ENCODE measurements at regions not wholly inside any gene's neighbourhood (a gene's known extent, or its start where the extent isn't known, plus 50 kb on each side); places are given as distances from the start of the nearest gene placed in this dataset.

GRCh38 chr6:97914912-97915311 is 631.9 kb upstream of the MMS22L start:
- POLR2A ChIA-PET: no interaction called here
- Mint-ChIP-seq H3K27ac (no peak overlapping the region), H3K4me3 (no peak overlapping the region), H3K9me3 (ENCODE audit: insufficient read depth) (no peaks in the 10 kb centered on the region), H3K36me3 (ENCODE audit: low read depth) (no peaks in the 10 kb centered on the region), H3K4me1 (ENCODE audit: low read depth) (no peaks in the 10 kb centered on the region), H3K27me3 (ENCODE audit: low read depth) (no peaks in the 10 kb centered on the region)
- CTCF ChIA-PET: no interaction called here
- no peak for ATAC-seq
- DNase-seq: no peak

GRCh38 chr6:97915537-97915936 is 632.5 kb upstream of the MMS22L start:
- Mint-ChIP-seq H3K27ac (no peak overlapping the region), H3K36me3 (ENCODE audit: low read depth) (no peaks in the 10 kb centered on the region), H3K4me1 (ENCODE audit: low read depth) (no peaks in the 10 kb centered on the region), H3K9me3 (ENCODE audit: insufficient read depth) (no peaks in the 10 kb centered on the region), H3K4me3 (no peak overlapping the region), H3K27me3 (ENCODE audit: low read depth) (no peaks in the 10 kb centered on the region)
- ATAC-seq (no peak), DNase-seq (no peak)
- POLR2A ChIA-PET: no interaction called here
- CTCF ChIA-PET: no interaction called here

GRCh38 chr6:97917369-97917768 is 634.4 kb upstream of the MMS22L start:
- CTCF ChIA-PET: no interaction called here
- H3K27ac Mint-ChIP-seq: no peak overlapping the region

GRCh38 chr6:97919046-97919445 is 636.0 kb upstream of the MMS22L start:
- DNase-seq (no peak), ATAC-seq (no peak)
- Mint-ChIP-seq H3K36me3 (ENCODE audit: low read depth) (no peaks in the 10 kb centered on the region), H3K4me3 (no peak overlapping the region), H3K27me3 (ENCODE audit: low read depth) (no peaks in the 10 kb centered on the region), H3K27ac (no peak overlapping the region), H3K4me1 (ENCODE audit: low read depth) (no peaks in the 10 kb centered on the region), H3K9me3 (ENCODE audit: insufficient read depth) (no peaks in the 10 kb centered on the region)
- ChIA-PET CTCF (no interaction called here), POLR2A (no interaction called here)

More at GRCh38 chr6:97917369-97917768, 634.4 kb upstream of the MMS22L start:
- ATAC-seq (no peak), DNase-seq (no peak)
- H3K36me3 Mint-ChIP-seq (ENCODE audit: low read depth): no peaks in the 10 kb centered on the region
- no peaks in the 10 kb centered on the region for H3K4me1 Mint-ChIP-seq (ENCODE audit: low read depth)
- no peak overlapping the region for H3K4me3 Mint-ChIP-seq
- no peaks in the 10 kb centered on the region for H3K27me3 Mint-ChIP-seq (ENCODE audit: low read depth)
- no peaks in the 10 kb centered on the region for H3K9me3 Mint-ChIP-seq (ENCODE audit: insufficient read depth)
- POLR2A ChIA-PET: no interaction called here

GRCh38 chr6:97919631-97920030 is 636.6 kb upstream of the MMS22L start:
- ATAC-seq (no peak), DNase-seq (no peak)
- Mint-ChIP-seq H3K4me3 (no peak overlapping the region), H3K4me1 (ENCODE audit: low read depth) (no peaks in the 10 kb centered on the region), H3K27me3 (ENCODE audit: low read depth) (no peaks in the 10 kb centered on the region), H3K36me3 (ENCODE audit: low read depth) (no peaks in the 10 kb centered on the region), H3K27ac (no peak overlapping the region), H3K9me3 (ENCODE audit: insufficient read depth) (no peaks in the 10 kb centered on the region)
- ChIA-PET POLR2A (no interaction called here), CTCF (no interaction called here)

- Mint-ChIP-seq H3K4me1 (ENCODE audit: low read depth) (no peaks in the 10 kb centered on the region), H3K36me3 (ENCODE audit: low read depth) (no peaks in the 10 kb centered on the region), H3K27ac (no peak overlapping the region), H3K27me3 (ENCODE audit: low read depth) (no peaks in the 10 kb centered on the region), H3K9me3 (ENCODE audit: insufficient read depth) (no peaks in the 10 kb centered on the region), H3K4me3 (no peak overlapping the region)
- ChIA-PET POLR2A (no interaction called here), CTCF (no interaction called here)
- ATAC-seq (no peak), DNase-seq (no peak)
Measured at GRCh38 chr6:97923249-97923648, 640.2 kb upstream of the MMS22L start.

GRCh38 chr6:97925504-97925903 is 642.5 kb upstream of the MMS22L start:
- H3K27me3 Mint-ChIP-seq (ENCODE audit: low read depth): no peaks in the 10 kb centered on the region
- no peak for DNase-seq
- ATAC-seq: no peak
- no peak overlapping the region for H3K27ac Mint-ChIP-seq
- H3K9me3 Mint-ChIP-seq (ENCODE audit: insufficient read depth): no peaks in the 10 kb centered on the region
- H3K4me1 Mint-ChIP-seq (ENCODE audit: low read depth): no peaks in the 10 kb centered on the region
- POLR2A ChIA-PET: no interaction called here
- H3K4me3 Mint-ChIP-seq: no peak overlapping the region
- CTCF ChIA-PET: no interaction called here
- no peaks in the 10 kb centered on the region for H3K36me3 Mint-ChIP-seq (ENCODE audit: low read depth)

GRCh38 chr6:97939440-97940168 is 656.6 kb upstream of the MMS22L start:
- no peak for ATAC-seq
- Mint-ChIP-seq H3K27me3 (ENCODE audit: low read depth) (no peaks in the 10 kb centered on the region), H3K36me3 (ENCODE audit: low read depth) (no peaks in the 10 kb centered on the region), H3K4me1 (ENCODE audit: low read depth) (no peaks in the 10 kb centered on the region), H3K9me3 (ENCODE audit: insufficient read depth) (no peaks in the 10 kb centered on the region), H3K4me3 (no peak overlapping the region), H3K27ac (no peak overlapping the region)
- POLR2A ChIA-PET: no interaction called here
- no peak for DNase-seq
- CTCF ChIA-PET: no interaction called here

GRCh38 chr6:97947841-97948240 is 664.8 kb upstream of the MMS22L start:
- ATAC-seq: no peak
- H3K4me1 Mint-ChIP-seq (ENCODE audit: low read depth): no peaks in the 10 kb centered on the region
- no peaks in the 10 kb centered on the region for H3K36me3 Mint-ChIP-seq (ENCODE audit: low read depth)
- CTCF ChIA-PET: no interaction called here
- POLR2A ChIA-PET: no interaction called here
- H3K9me3 Mint-ChIP-seq (ENCODE audit: insufficient read depth): no peaks in the 10 kb centered on the region
- H3K27me3 Mint-ChIP-seq (ENCODE audit: low read depth): no peaks in the 10 kb centered on the region
- no peak overlapping the region for H3K27ac Mint-ChIP-seq
- H3K4me3 Mint-ChIP-seq: no peak overlapping the region
- DNase-seq: no peak

- H3K27me3 Mint-ChIP-seq (ENCODE audit: low read depth): no peaks in the 10 kb centered on the region
- H3K36me3 Mint-ChIP-seq (ENCODE audit: low read depth): no peaks in the 10 kb centered on the region
- no peak for ATAC-seq
- no peak overlapping the region for H3K4me3 Mint-ChIP-seq
- ChIA-PET CTCF (no interaction called here), POLR2A (no interaction called here)
- H3K4me1 Mint-ChIP-seq (ENCODE audit: low read depth): no peaks in the 10 kb centered on the region
- peaks cover 6% of the 10 kb centered on the region for H3K9me3 Mint-ChIP-seq (ENCODE audit: insufficient read depth)
- no peak for DNase-seq
- no peak overlapping the region for H3K27ac Mint-ChIP-seq
Measured at GRCh38 chr6:97958134-97958533, 675.1 kb upstream of the MMS22L start.

GRCh38 chr6:97963193-97963592 is 680.2 kb upstream of the MMS22L start:
- Mint-ChIP-seq H3K9me3 (ENCODE audit: insufficient read depth) (no peaks in the 10 kb centered on the region), H3K36me3 (ENCODE audit: low read depth) (no peaks in the 10 kb centered on the region), H3K4me3 (no peak overlapping the region), H3K27me3 (ENCODE audit: low read depth) (no peaks in the 10 kb centered on the region), H3K27ac (no peak overlapping the region), H3K4me1 (ENCODE audit: low read depth) (no peaks in the 10 kb centered on the region)
- POLR2A ChIA-PET: no interaction called here
- CTCF ChIA-PET: no interaction called here
- DNase-seq (no peak), ATAC-seq (no peak)

GRCh38 chr6:97969065-97969464 is 686.0 kb upstream of the MMS22L start:
- no peaks in the 10 kb centered on the region for H3K36me3 Mint-ChIP-seq (ENCODE audit: low read depth)
- POLR2A ChIA-PET: no interaction called here

GRCh38 chr6:97977084-97977483 is 694.1 kb upstream of the MMS22L start:
- ChIA-PET CTCF (no interaction called here), POLR2A (no interaction called here)
- Mint-ChIP-seq H3K27ac (no peak overlapping the region), H3K9me3 (ENCODE audit: insufficient read depth) (no peaks in the 10 kb centered on the region), H3K27me3 (ENCODE audit: low read depth) (no peaks in the 10 kb centered on the region), H3K4me3 (no peak overlapping the region), H3K36me3 (ENCODE audit: low read depth) (no peaks in the 10 kb centered on the region), H3K4me1 (ENCODE audit: low read depth) (no peaks in the 10 kb centered on the region)
- ATAC-seq (no peak), DNase-seq (no peak)

More at GRCh38 chr6:97969065-97969464, 686.0 kb upstream of the MMS22L start:
- Mint-ChIP-seq H3K4me3 (no peak overlapping the region), H3K27me3 (ENCODE audit: low read depth) (no peaks in the 10 kb centered on the region), H3K9me3 (ENCODE audit: insufficient read depth) (no peaks in the 10 kb centered on the region), H3K27ac (no peak overlapping the region), H3K4me1 (ENCODE audit: low read depth) (no peaks in the 10 kb centered on the region)
- no peak for DNase-seq
- CTCF ChIA-PET: no interaction called here
- ATAC-seq: no peak
